H1 (cell line): ENCODE measurements at regions not wholly inside any gene's neighbourhood (a gene's known extent, or its start where the extent isn't known, plus 50 kb on each side); places are given as distances from the start of the nearest gene placed in this dataset.

Source experiments
- CTCF ChIA-PET: fragments of 300-600 bp; sonication (Branson Sonifier 250); formaldehyde crosslinking; loops from one replicate; lab custom pipeline; 2021; ENCODE audit not compliant: partially characterized antibody; lab: Charles Lee
- POLR2A ChIA-PET: fragments of 300-600 bp; sonication (Branson Sonifier 250); formaldehyde crosslinking; loops from one replicate; lab custom pipeline; 2021; ENCODE audit warnings: inconsistent platforms; ENCODE audit not compliant: partially characterized antibody; lab: Charles Lee
- DNase-seq, 2 experiments: peaks; one replicate each; pipeline versions ENCODE4 v3.0.0 to v3.0.0-alpha.2; 2010 to 2022; ENCODE audit warnings: low spot score in 2 of 2, low read depth in 1 of 2, mixed read lengths in 1 of 2
- FAIRE-seq: peaks from 2 replicates; lab custom pipeline; 2011; peaks lifted over from hg19 to GRCh38; lab: Jason Lieb, UNC
- H2AFZ ChIP-seq: 2 replicates; pipeline ENCODE4 v1.8.1; 2012; ENCODE audit warnings: low read length, inconsistent platforms
- H2AK5ac ChIP-seq: 2 replicates; pipeline ENCODE4 v1.6.1; 2013; ENCODE audit warnings: low read depth, low read length
- H2BK120ac ChIP-seq: replicated peaks from 2 replicates; pipeline ENCODE3; 2013; ENCODE audit warnings: low read depth, low read length, inconsistent platforms
- H2BK12ac ChIP-seq: 2 replicates; pipeline ENCODE4 v1.6.1; 2013; ENCODE audit warnings: low read depth, low read length
- H2BK15ac ChIP-seq: 2 replicates; pipeline ENCODE4 v1.6.1; 2013; ENCODE audit warnings: low read length
- H2BK20ac ChIP-seq: 2 replicates; pipeline ENCODE4 v1.6.1; 2013; ENCODE audit warnings: low read length
- H2BK5ac ChIP-seq: 2 replicates; pipeline ENCODE4 v1.6.1; 2013; ENCODE audit warnings: low read depth, low read length
- H3K14ac ChIP-seq: 2 replicates; pipeline ENCODE4 v1.6.1; 2013; ENCODE audit warnings: inconsistent platforms; ENCODE audit not compliant: insufficient read length
- H3K18ac ChIP-seq: 2 replicates; pipeline ENCODE4 v1.6.1; 2013; ENCODE audit warnings: low read length; ENCODE audit errors: extremely low read depth
- H3K23ac ChIP-seq: 2 replicates; pipeline ENCODE4 v1.6.1; 2013; ENCODE audit warnings: inconsistent platforms; ENCODE audit not compliant: insufficient read length
- H3K23me2 ChIP-seq: 2 replicates; pipeline ENCODE4 v1.6.1; 2013; ENCODE audit warnings: low read depth, low read length
- H3K27ac ChIP-seq: 2 replicates; pipeline ENCODE4 v1.6.1; 2011; ENCODE audit warnings: low read depth, low read length, inconsistent platforms
- H3K27me3 ChIP-seq, 4 experiments: replicated peaks in 1 of 4; 1 replicate in 1 of 4; 2 replicates in 3 of 4; pipeline versions ENCODE4 v1.6.1 to v1.8.1; 2011 to 2013; ENCODE audit warnings: low read length in 3 of 4, mild to moderate bottlenecking in 3 of 4, inconsistent platforms in 2 of 4, mixed read lengths in 2 of 4, moderate library complexity in 1 of 4; ENCODE audit not compliant: control insufficient read depth in 3 of 4, insufficient read depth in 3 of 4; ENCODE audit errors: extremely low read depth in 1 of 4
- H3K36me3 ChIP-seq, 4 experiments: 2 replicates each; pipeline versions ENCODE4 v1.6.1 to v1.8.1; 2011 to 2013; ENCODE audit warnings: mild to moderate bottlenecking in 4 of 4, low read length in 3 of 4, moderate library complexity in 2 of 4, control low read depth in 1 of 4, inconsistent platforms in 1 of 4; ENCODE audit not compliant: insufficient read depth in 4 of 4, control insufficient read depth in 2 of 4
- H3K4ac ChIP-seq: replicated peaks from 2 replicates; pipeline ENCODE3; 2013; ENCODE audit warnings: low read length, low read depth, mixed read lengths, inconsistent platforms; ENCODE audit not compliant: insufficient read length
- H3K4me1 ChIP-seq, 4 experiments: replicated peaks in 1 of 4; 1 replicate in 1 of 4; 2 replicates in 3 of 4; pipeline versions ENCODE4 v1.6.1 to v1.8.1; 2011 to 2013; ENCODE audit warnings: low read length in 3 of 4, inconsistent platforms in 2 of 4, mixed read lengths in 1 of 4; ENCODE audit not compliant: insufficient read depth in 4 of 4, control insufficient read depth in 3 of 4
- H3K4me2 ChIP-seq, 2 experiments: 2 replicates each; pipeline versions ENCODE4 v1.6.1 to v1.8.1; 2011 to 2013; ENCODE audit warnings: low read depth in 2 of 2, low read length in 2 of 2, control low read depth in 1 of 2, inconsistent platforms in 1 of 2, mild to moderate bottlenecking in 1 of 2; ENCODE audit not compliant: insufficient read depth in 1 of 2
- H3K4me3 ChIP-seq, 4 experiments: fragments of 200-600, 300-600 bp in 1 of 4; sonication (generic), shearing (Covaris generic), sonication (Bioruptor Twin) in 1 of 4; 2 replicates each; pipeline versions ENCODE4 v1.5.1 to v1.8.1; 2011 to 2016; ENCODE audit warnings: low read length in 4 of 4, low read depth in 3 of 4, control low read depth in 2 of 4, inconsistent platforms in 2 of 4, mild to moderate bottlenecking in 2 of 4, mixed read lengths in 1 of 4, moderate library complexity in 1 of 4; ENCODE audit not compliant: insufficient read depth in 2 of 4; ENCODE audit errors: extremely low read depth in 1 of 4
- H3K56ac ChIP-seq: replicated peaks from 2 replicates; pipeline ENCODE3; 2013; ENCODE audit warnings: low read depth, mild to moderate bottlenecking, mixed read lengths, low read length, inconsistent platforms; ENCODE audit not compliant: insufficient read length
- H3K79me1 ChIP-seq: 2 replicates; pipeline ENCODE4 v1.6.1; 2013; ENCODE audit warnings: low read depth, low read length, control low read depth
- H3K79me2 ChIP-seq, 2 experiments: 2 replicates each; pipeline versions ENCODE4 v1.6.1 to v1.8.1; 2012 to 2013; ENCODE audit warnings: low read length in 2 of 2, mild to moderate bottlenecking in 2 of 2, inconsistent platforms in 1 of 2; ENCODE audit not compliant: insufficient read depth in 2 of 2, control insufficient read depth in 1 of 2
- H3K9ac ChIP-seq, 4 experiments: replicated peaks in 1 of 4; 1 replicate in 1 of 4; 2 replicates in 3 of 4; pipeline versions ENCODE4 v1.6.1 to v1.8.1; 2011 to 2013; ENCODE audit warnings: low read depth in 3 of 4, low read length in 3 of 4, control low read depth in 2 of 4, mild to moderate bottlenecking in 2 of 4, moderate library complexity in 2 of 4, inconsistent platforms in 1 of 4; ENCODE audit errors: extremely low read depth in 1 of 4
- H3K9me3 ChIP-seq, 2 experiments: 2 replicates each; pipeline versions ENCODE4 v1.6.1 to v1.8.1; 2012 to 2013; ENCODE audit warnings: mild to moderate bottlenecking in 2 of 2, moderate library complexity in 2 of 2, control low read depth in 1 of 2, inconsistent platforms in 1 of 2, low read depth in 1 of 2, low read length in 1 of 2, mixed read lengths in 1 of 2; ENCODE audit not compliant: insufficient read depth in 2 of 2
- H4K20me1 ChIP-seq, 2 experiments: replicated peaks in 1 of 2; 2 replicates each; pipeline versions ENCODE3 to v1.8.1; 2011 to 2013; ENCODE audit warnings: inconsistent platforms in 2 of 2, low read length in 2 of 2, mild to moderate bottlenecking in 1 of 2; ENCODE audit not compliant: insufficient read depth in 2 of 2, control insufficient read depth in 1 of 2
- H4K5ac ChIP-seq: 2 replicates; pipeline ENCODE4 v1.6.1; 2013; ENCODE audit warnings: low read length, low read depth, mixed read lengths, inconsistent platforms; ENCODE audit not compliant: insufficient read length
- H4K8ac ChIP-seq: 2 replicates; pipeline ENCODE4 v1.8.0; 2013; ENCODE audit warnings: mild to moderate bottlenecking, moderate library complexity, low read length, inconsistent platforms; ENCODE audit not compliant: insufficient read depth; ENCODE audit errors: extremely low read depth
- H4K91ac ChIP-seq: replicated peaks from 2 replicates; pipeline ENCODE3; 2013; ENCODE audit warnings: low read length, mixed read lengths, inconsistent platforms; ENCODE audit not compliant: insufficient read length
- CHD1 ChIP-seq: IDR thresholded peaks from 2 replicates; pipeline ENCODE4 v1.6.1; 2012; ENCODE audit warnings: low read depth, low read length, improper control_type of control experiment
- E2F6 ChIP-seq: IDR thresholded peaks from 2 replicates; pipeline ENCODE4 v1.6.1; 2012; ENCODE audit warnings: inconsistent platforms
- KDM1A ChIP-seq: fragments of 200-600, 300-600 bp; sonication (generic); IDR thresholded peaks from 2 replicates; pipeline ENCODE4 v1.7.1; 2016; ENCODE audit warnings: mild to moderate bottlenecking, low read length, borderline replicate concordance
- MAFK ChIP-seq: IDR thresholded peaks from 2 replicates; pipeline ENCODE4 v1.6.1; 2012; ENCODE audit warnings: low read depth, mild to moderate bottlenecking, improper control_type of control experiment, low read length
- RNF2 ChIP-seq: fragments of 200-900, 300-1000 bp; sonication (generic); IDR thresholded peaks from 2 replicates; pipeline ENCODE4 v1.7.1; 2016; ENCODE audit warnings: borderline replicate concordance, low read depth, mild to moderate bottlenecking, antibody characterized with exemption, low read length; ENCODE audit not compliant: poor library complexity, severe bottlenecking; ENCODE audit errors: missing control alignments
- SP1 ChIP-seq: IDR thresholded peaks from 2 replicates; pipeline ENCODE4 v1.6.1; 2011; ENCODE audit warnings: low read depth, low read length
- SRF ChIP-seq: IDR thresholded peaks from 2 replicates; pipeline ENCODE4 v1.6.1; 2011; ENCODE audit warnings: mild to moderate bottlenecking, low read depth, low read length, moderate library complexity
- SUZ12 ChIP-seq: fragments of 200-600 bp; sonication (generic); IDR thresholded peaks from 2 replicates; pipeline ENCODE4 v1.6.1; 2012; ENCODE audit warnings: mild to moderate bottlenecking, inconsistent platforms, low read length, moderate library complexity, mixed read lengths
- WGBS, 2 experiments: shearing (Covaris generic) in 1 of 2; methylation state at CpG; one replicate each; pipeline versions ENCODE4 v1.1.6 to v1.1.7; 2013 to 2015; ENCODE audit warnings: low lambda C conversion rate in 2 of 2, mixed read lengths in 2 of 2, inconsistent platforms in 1 of 2, low coverage in 1 of 2, missing lambda C conversion rate in 1 of 2; ENCODE audit not compliant: insufficient replicate concordance in 2 of 2, insufficient coverage in 1 of 2, insufficient read length in 1 of 2; ENCODE audit errors: extremely low coverage in 1 of 2, missing lambda C conversion rate in 1 of 2; 5-methylcytosine and 5-hydroxymethylcytosine counted together
- TF ChIP-seq, protein P1 (sequence below): IDR thresholded peaks from 2 replicates; pipeline ENCODE4 v1.6.1; 2012; ENCODE audit warnings: inconsistent platforms

DNA sequence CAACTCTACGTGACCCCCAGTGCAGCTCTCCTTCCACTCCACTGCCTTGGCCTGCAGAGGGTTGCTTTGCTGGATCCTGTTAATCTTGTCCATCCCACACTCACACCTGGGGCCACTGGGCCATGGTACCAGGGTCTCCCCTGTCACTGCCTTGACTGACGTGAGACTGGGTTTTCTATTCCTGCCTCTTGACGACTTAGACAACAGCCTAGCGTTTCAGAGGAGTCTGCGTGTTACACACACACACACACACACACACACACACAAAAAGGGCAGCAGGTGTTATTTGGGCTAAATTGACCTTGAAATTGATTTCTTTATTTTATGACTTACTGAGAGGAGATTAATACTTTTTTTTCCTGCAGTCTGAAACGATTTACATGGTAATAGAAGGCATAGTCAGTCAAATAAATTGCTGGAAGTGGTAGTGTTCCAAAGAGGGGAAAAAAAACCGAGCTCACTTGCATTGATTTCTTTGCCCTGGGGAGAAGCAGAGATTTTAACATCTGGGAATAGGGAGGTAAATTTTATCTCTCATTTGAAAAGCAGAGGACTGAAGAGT, 492.3 kb upstream of the EEF2KMT start:
- no peak overlapping the region for H2BK120ac ChIP-seq
- H3K4me1 ChIP-seq: peaks cover 0 to 9% (median 3%) of the 10 kb centered on the region in 4 experiments; a peak in 5 of 7 replicates
- H3K9ac ChIP-seq: no peak overlapping the region
- no peak overlapping the region for H2BK5ac ChIP-seq
- TF ChIP-seq CHD1: no peak
- no peak for TF ChIP-seq SRF
- no peak for TF ChIP-seq E2F6
- no peak for TF ChIP-seq KDM1A
- no peak for TF ChIP-seq RNF2
- no peak for TF ChIP-seq MAFK
- no peak for TF ChIP-seq SUZ12
- no peak for TF ChIP-seq SP1
- TF ChIP-seq, protein P1, sequence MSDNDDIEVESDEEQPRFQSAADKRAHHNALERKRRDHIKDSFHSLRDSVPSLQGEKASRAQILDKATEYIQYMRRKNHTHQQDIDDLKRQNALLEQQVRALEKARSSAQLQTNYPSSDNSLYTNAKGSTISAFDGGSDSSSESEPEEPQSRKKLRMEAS: no peak
- no peak overlapping the region for H4K5ac ChIP-seq
- no peaks in the 10 kb centered on the region for H3K9me3 ChIP-seq
- no peaks in the 10 kb centered on the region for H3K79me2 ChIP-seq
- H4K91ac ChIP-seq: peak overlapping the region; percentile 36
- 0 out of 2 replicates have a peak overlapping the region, but pooled peaks have one; percentile 53 for H2BK20ac ChIP-seq
- H2BK12ac ChIP-seq: peak overlapping the region; percentile 46; the same call in 1 of the 2 replicates
- H3K27ac ChIP-seq: no peak overlapping the region
- ChIA-PET CTCF (interaction anchor here (0.8 to 1.4 kb wide), 5 partner anchors 10 to 187 kb away, joined by 3 to 5 read pairs (median 3); no protein-coding TSS in a partner anchor), POLR2A (interaction anchor here (0.9 kb wide), 1 partner anchor 84 kb away, joined by 3 read pairs; no protein-coding TSS in a partner anchor)
- no peaks in the 10 kb centered on the region for H3K23me2 ChIP-seq
- H3K36me3 ChIP-seq: no peaks in the 10 kb centered on the region
- no peak overlapping the region for H3K56ac ChIP-seq
- H3K18ac ChIP-seq: no peak overlapping the region
- no peaks in the 10 kb centered on the region for H3K79me1 ChIP-seq
- H3K4me3 ChIP-seq: no peak overlapping the region
- H4K8ac ChIP-seq: no peak overlapping the region
- H3K23ac ChIP-seq: no peak overlapping the region
- H2BK15ac ChIP-seq: no peak overlapping the region
- H2AFZ ChIP-seq: no peak overlapping the region
- H3K27me3 ChIP-seq: no peaks in the 10 kb centered on the region; a peak in 1 of 7 replicates
- 71% methylated on average over 7 of the region's 7 CpGs; no CpG with 5 or more reads in 1 of the 2 experiments for WGBS, 2 experiments
- no peak for DNase-seq
- H4K20me1 ChIP-seq: no peaks in the 10 kb centered on the region
- no peak overlapping the region for H3K4ac ChIP-seq
- no peak overlapping the region for H2AK5ac ChIP-seq
- no peak for FAIRE-seq
- no peak overlapping the region for H3K14ac ChIP-seq
- H3K4me2 ChIP-seq: no peak overlapping the region
